Ishikawa (cell line): ENCODE measurements at regions not wholly inside any gene's neighbourhood (a gene's known extent, or its start where the extent isn't known, plus 50 kb on each side); places are given as distances from the start of the nearest gene placed in this dataset.

Experiments used
- CREB1 ChIP-seq: IDR thresholded peaks from 2 replicates; pipeline ENCODE4 v1.6.1; 2012; ENCODE audit warnings: low read depth
- EP300 ChIP-seq: IDR thresholded peaks from 2 replicates; pipeline ENCODE4 v1.6.1; 2012; ENCODE audit warnings: borderline replicate concordance
- NFIC ChIP-seq: IDR thresholded peaks from 2 replicates; pipeline ENCODE4 v1.6.1; 2012
- RAD21 ChIP-seq: IDR thresholded peaks from 2 replicates; pipeline ENCODE4 v1.6.1; 2012; ENCODE audit warnings: low read depth
- TCF12 ChIP-seq: IDR thresholded peaks from 2 replicates; pipeline ENCODE4 v1.6.1; 2012; ENCODE audit warnings: low read depth
- TEAD4 ChIP-seq: IDR thresholded peaks from 2 replicates; pipeline ENCODE4 v1.6.1; 2012
- TF ChIP-seq, protein P1 (sequence below): IDR thresholded peaks from 2 replicates; pipeline ENCODE4 v1.6.1; 2012; ENCODE audit warnings: low read depth, mild to moderate bottlenecking
- TF ChIP-seq, protein P2 (sequence below): IDR thresholded peaks from 2 replicates; pipeline ENCODE4 v1.6.1; 2012
- TF ChIP-seq, protein P3 (sequence below): IDR thresholded peaks from 2 replicates; pipeline ENCODE4 v1.6.1; 2012

DNA sequence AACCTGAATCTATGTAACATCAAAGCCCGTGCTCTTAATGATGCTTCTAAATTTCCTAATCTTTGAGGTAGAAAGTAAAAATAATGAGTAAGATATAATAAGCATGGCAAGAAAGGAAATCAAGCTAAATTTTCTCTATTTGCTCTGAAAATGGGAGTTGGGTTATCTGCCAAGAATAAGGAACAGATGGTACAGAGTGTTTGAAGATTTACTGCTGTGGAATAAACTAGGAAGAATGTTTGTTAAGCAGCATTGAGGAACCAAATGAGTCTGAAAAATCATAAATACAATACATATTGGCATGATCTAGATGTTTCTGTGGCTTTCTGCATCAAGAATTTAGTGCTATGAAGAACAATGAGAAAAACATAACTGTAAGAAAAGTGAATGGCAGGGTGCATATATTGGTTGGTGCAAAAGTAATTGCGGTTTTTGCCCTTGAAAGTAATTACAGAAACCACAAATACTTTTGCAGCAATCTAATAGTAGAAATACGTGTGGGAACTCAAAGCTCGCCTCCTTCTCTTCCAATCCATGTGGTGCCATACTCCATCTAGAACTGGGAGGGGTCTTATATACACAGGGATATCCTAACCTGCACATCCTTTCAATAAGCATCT lies 87.6 kb downstream of the SUCNR1 start:
- no peak for TF ChIP-seq EP300
- TF ChIP-seq, protein P1, sequence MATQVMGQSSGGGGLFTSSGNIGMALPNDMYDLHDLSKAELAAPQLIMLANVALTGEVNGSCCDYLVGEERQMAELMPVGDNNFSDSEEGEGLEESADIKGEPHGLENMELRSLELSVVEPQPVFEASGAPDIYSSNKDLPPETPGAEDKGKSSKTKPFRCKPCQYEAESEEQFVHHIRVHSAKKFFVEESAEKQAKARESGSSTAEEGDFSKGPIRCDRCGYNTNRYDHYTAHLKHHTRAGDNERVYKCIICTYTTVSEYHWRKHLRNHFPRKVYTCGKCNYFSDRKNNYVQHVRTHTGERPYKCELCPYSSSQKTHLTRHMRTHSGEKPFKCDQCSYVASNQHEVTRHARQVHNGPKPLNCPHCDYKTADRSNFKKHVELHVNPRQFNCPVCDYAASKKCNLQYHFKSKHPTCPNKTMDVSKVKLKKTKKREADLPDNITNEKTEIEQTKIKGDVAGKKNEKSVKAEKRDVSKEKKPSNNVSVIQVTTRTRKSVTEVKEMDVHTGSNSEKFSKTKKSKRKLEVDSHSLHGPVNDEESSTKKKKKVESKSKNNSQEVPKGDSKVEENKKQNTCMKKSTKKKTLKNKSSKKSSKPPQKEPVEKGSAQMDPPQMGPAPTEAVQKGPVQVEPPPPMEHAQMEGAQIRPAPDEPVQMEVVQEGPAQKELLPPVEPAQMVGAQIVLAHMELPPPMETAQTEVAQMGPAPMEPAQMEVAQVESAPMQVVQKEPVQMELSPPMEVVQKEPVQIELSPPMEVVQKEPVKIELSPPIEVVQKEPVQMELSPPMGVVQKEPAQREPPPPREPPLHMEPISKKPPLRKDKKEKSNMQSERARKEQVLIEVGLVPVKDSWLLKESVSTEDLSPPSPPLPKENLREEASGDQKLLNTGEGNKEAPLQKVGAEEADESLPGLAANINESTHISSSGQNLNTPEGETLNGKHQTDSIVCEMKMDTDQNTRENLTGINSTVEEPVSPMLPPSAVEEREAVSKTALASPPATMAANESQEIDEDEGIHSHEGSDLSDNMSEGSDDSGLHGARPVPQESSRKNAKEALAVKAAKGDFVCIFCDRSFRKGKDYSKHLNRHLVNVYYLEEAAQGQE, result no peak
- no peak for TF ChIP-seq TEAD4
- TF ChIP-seq TCF12, result no peak
- TF ChIP-seq, protein P2, sequence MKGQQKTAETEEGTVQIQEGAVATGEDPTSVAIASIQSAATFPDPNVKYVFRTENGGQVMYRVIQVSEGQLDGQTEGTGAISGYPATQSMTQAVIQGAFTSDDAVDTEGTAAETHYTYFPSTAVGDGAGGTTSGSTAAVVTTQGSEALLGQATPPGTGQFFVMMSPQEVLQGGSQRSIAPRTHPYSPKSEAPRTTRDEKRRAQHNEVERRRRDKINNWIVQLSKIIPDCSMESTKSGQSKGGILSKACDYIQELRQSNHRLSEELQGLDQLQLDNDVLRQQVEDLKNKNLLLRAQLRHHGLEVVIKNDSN, result no peak
- TF ChIP-seq, protein P3, sequence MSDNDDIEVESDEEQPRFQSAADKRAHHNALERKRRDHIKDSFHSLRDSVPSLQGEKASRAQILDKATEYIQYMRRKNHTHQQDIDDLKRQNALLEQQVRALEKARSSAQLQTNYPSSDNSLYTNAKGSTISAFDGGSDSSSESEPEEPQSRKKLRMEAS, result no peak
- TF ChIP-seq RAD21, result no peak
- no peak for TF ChIP-seq CREB1
- no peak for TF ChIP-seq NFIC
